Transverse colon (tissue), 4 donors: ENCODE measurements at regions not wholly inside any gene's neighbourhood (a gene's known extent, or its start where the extent isn't known, plus 50 kb on each side); places are given as distances from the start of the nearest gene placed in this dataset.
A peak's percentile ranks its signal among the peaks of the same experiment; 100 is the strongest.

ENCODE experiments used
- DNase-seq: peaks from one replicate; pipeline ENCODE4 v3.0.0-alpha.2; 2019
- H3K27ac ChIP-seq, 4 donors: fragments of 200-600 bp; sonication (generic); 2 replicates each; pipeline ENCODE4 v1.5.1; 2016 to 2018; ENCODE audit warnings: inconsistent platforms in 4 of 4
- H3K27me3 ChIP-seq: fragments of 200-600 bp; sonication (generic); 2 replicates; pipeline ENCODE4 v1.5.1; 2017; ENCODE audit warnings: inconsistent platforms
- H3K36me3 ChIP-seq, 4 donors: fragments of 200-600 bp; sonication (generic); 2 replicates each; pipeline ENCODE4 v1.5.1; 2017 to 2019; ENCODE audit warnings: inconsistent platforms in 4 of 4
- H3K4me1 ChIP-seq, 4 donors: fragments of 200-600 bp; sonication (generic); 2 replicates each; pipeline ENCODE4 v1.5.1; 2017 to 2020; ENCODE audit warnings: inconsistent platforms in 4 of 4
- H3K4me3 ChIP-seq, 4 donors: fragments of 200-600 bp; sonication (generic); 1 replicate in 1 of 4; 2 replicates in 3 of 4; pipeline versions ENCODE4 v1.5.1 to v1.6.1; 2017 to 2019; ENCODE audit warnings: inconsistent platforms in 4 of 4
- H3K9me3 ChIP-seq, 2 donors: fragments of 200-600 bp; sonication (generic); 2 replicates each; pipeline ENCODE4 v1.5.1; 2017 to 2019; ENCODE audit warnings: inconsistent platforms in 2 of 2
- EP300 ChIP-seq: sonication (generic); formaldehyde crosslinking; IDR thresholded peaks from one replicate; pipeline ENCODE4 v1.6.1; 2017; ENCODE audit warnings: antibody characterized with exemption, low read depth
- POLR2A ChIP-seq: fragments of 450-650 bp; IDR thresholded peaks from one replicate; pipeline ENCODE4 v1.6.1; 2016; ENCODE audit warnings: antibody characterized with exemption, mild to moderate bottlenecking, moderate library complexity
- POLR2AphosphoS5 ChIP-seq, 3 donors: sonication (generic); formaldehyde crosslinking; IDR thresholded peaks; one replicate each; pipeline ENCODE4 v1.6.1; 2016; ENCODE audit warnings: antibody characterized with exemption in 3 of 3
- WGBS, 2 donors: methylation state at CpG; one replicate each; pipeline ENCODE4 v1.1.5; 2018; ENCODE audit warnings: low coverage in 1 of 2; 5-methylcytosine and 5-hydroxymethylcytosine counted together
- in situ Hi-C, 4 donors: fragments of 200-750 bp; cut with MboI; loops; one replicate each; pipeline versions ENCODE4 v1.15.0 to v1.15.1; 2017; ENCODE audit warnings: low sequenced_read_pairs in 3 of 4, low pct_ligation_motif_present in 1 of 4, low pct_unique_long_range_greater_than_20kb in 1 of 4
- intact Hi-C: fragments of 100-400 bp; cut with DNase I; formaldehyde crosslinking; loops from one replicate; pipeline ENCODE4 v1.15.1; 2023; ENCODE audit warnings: low total_unique reads
- TF ChIP-seq, protein P1 (sequence below), 5 experiments: fragments of 200-600 bp in 3 of 5; fragments of 450-650 bp in 2 of 5; sonication (generic) in 3 of 5; IDR thresholded peaks; 1 replicate in 2 of 5; 2 replicates in 3 of 5; pipeline ENCODE4 v1.5.1; 2016 to 2017; ENCODE audit warnings: antibody characterized with exemption in 5 of 5, inconsistent platforms in 3 of 5, mild to moderate bottlenecking in 2 of 5, moderate library complexity in 1 of 5

DNA sequence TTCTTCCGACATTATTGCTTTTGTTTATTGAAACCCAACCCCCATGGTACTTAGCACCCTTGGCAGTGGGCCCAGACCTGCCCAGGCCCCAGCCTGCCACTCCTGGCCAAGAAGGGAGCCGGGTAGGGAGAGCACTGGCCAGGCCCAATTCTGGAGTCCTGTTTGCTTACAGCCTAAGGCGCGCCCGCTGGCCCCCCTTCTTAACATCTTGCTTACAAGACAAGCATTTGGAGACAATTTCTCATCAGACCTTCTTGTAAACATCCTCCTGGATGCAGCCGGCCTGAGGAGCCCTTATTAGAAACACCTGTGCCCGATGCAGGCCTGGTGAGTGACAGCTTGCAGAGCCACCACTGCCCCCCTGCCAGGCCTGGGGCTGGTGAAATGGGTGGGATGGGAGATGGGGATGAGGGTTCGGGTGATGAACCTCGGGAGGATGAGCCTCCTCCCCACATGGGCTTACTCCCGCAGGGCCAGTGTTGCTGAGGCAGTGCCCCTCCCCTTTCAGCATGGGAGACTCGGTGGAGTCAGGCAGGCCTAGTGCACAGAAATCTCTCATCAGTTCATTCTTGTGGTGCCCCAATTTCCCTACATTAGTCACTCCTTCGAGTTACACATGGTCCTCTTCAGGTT, 217.5 kb downstream of the CYP26B1 start:
- intact Hi-C loops (loop anchor here (5.0 kb wide), 1 partner anchor 812 kb away; no protein-coding TSS in a partner anchor), in situ Hi-C loops (loop anchor here in 2 of 4 donors (25.0 kb wide), 3 partner anchors 632 to 807 kb away; no protein-coding TSS in a partner anchor)
- WGBS, 2 donors: 40 to 49% methylated on average over 2 to 12 of the region's 12 CpGs
- Histone ChIP-seq H3K9me3 (no peaks in the 10 kb centered on the region), H3K4me3 (no peak overlapping the region), H3K36me3 (no peaks in the 10 kb centered on the region), H3K4me1 (peaks cover 10 to 24% (median 20%) of the 10 kb centered on the region in 4 donors), H3K27me3 (no peaks in the 10 kb centered on the region), H3K27ac (no peak overlapping the region)
- TF ChIP-seq, protein P1, sequence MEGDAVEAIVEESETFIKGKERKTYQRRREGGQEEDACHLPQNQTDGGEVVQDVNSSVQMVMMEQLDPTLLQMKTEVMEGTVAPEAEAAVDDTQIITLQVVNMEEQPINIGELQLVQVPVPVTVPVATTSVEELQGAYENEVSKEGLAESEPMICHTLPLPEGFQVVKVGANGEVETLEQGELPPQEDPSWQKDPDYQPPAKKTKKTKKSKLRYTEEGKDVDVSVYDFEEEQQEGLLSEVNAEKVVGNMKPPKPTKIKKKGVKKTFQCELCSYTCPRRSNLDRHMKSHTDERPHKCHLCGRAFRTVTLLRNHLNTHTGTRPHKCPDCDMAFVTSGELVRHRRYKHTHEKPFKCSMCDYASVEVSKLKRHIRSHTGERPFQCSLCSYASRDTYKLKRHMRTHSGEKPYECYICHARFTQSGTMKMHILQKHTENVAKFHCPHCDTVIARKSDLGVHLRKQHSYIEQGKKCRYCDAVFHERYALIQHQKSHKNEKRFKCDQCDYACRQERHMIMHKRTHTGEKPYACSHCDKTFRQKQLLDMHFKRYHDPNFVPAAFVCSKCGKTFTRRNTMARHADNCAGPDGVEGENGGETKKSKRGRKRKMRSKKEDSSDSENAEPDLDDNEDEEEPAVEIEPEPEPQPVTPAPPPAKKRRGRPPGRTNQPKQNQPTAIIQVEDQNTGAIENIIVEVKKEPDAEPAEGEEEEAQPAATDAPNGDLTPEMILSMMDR (IDR thresholded peaks at IDR 0.05): no peak
- TF ChIP-seq POLR2AphosphoS5 (IDR thresholded peaks at IDR 0.05): no peak
- TF ChIP-seq POLR2A: no peak
- no peak for TF ChIP-seq EP300
- peak; percentile 47 for DNase-seq

- TF ChIP-seq, protein P1 (IDR thresholded peaks at IDR 0.05): no peak
- TF ChIP-seq POLR2AphosphoS5 (IDR thresholded peaks at IDR 0.05) (no peak), EP300 (no peak), POLR2A (no peak)
- WGBS, 2 donors: 90% methylated on average over 2 of the region's 2 CpGs; no CpG with 5 or more reads in 1 of the 2 donors
- in situ Hi-C loops: loop anchor here in 3 of 4 donors (10.0 to 25.0 kb wide), 5 partner anchors 215 to 808 kb away; partner anchors contain the start of gene CYP26B1 (in 1 of the 3)
- peaks cover 10 to 23% (median 18%) of the 10 kb centered on the region in 4 donors for H3K4me1 ChIP-seq
- H3K36me3 ChIP-seq: no peaks in the 10 kb centered on the region
- H3K4me3 ChIP-seq: no peak overlapping the region
- no peaks in the 10 kb centered on the region for H3K9me3 ChIP-seq
- intact Hi-C loops: no loop called here
- H3K27me3 ChIP-seq: no peaks in the 10 kb centered on the region
- no peak overlapping the region for H3K27ac ChIP-seq
- no peak for DNase-seq
These were observed 218.2 kb downstream of the CYP26B1 start for GRCh38 chr2:71929482-71929772.

- in situ Hi-C loops: loop anchor here in 3 of 4 donors (10.0 to 25.0 kb wide), 5 partner anchors 216 to 808 kb away; partner anchors contain the start of gene CYP26B1 (in 1 of the 3)
- peaks cover 10 to 23% (median 18%) of the 10 kb centered on the region in 4 donors for H3K4me1 ChIP-seq
- TF ChIP-seq EP300 (no peak), POLR2AphosphoS5 (IDR thresholded peaks at IDR 0.05) (no peak), POLR2A (no peak)
- TF ChIP-seq, protein P1 (IDR thresholded peaks at IDR 0.05): no peak
- DNase-seq: no peak
- H3K27me3 ChIP-seq: no peaks in the 10 kb centered on the region
- intact Hi-C loops: no loop called here
- no peaks in the 10 kb centered on the region for H3K36me3 ChIP-seq
- H3K27ac ChIP-seq: no peak overlapping the region
- 91% methylated on average over 11 of the region's 11 CpGs; no CpG with 5 or more reads in 1 of the 2 donors for WGBS, 2 donors
- H3K9me3 ChIP-seq: no peaks in the 10 kb centered on the region
- no peak overlapping the region for H3K4me3 ChIP-seq
These were observed 218.8 kb downstream of the CYP26B1 start for GRCh38 chr2:71928734-71929481.
